Effector CD4-positive, alpha-beta T cell (primary cell): ENCODE measurements at regions not wholly inside any gene's neighbourhood (a gene's known extent, or its start where the extent isn't known, plus 50 kb on each side); places are given as distances from the start of the nearest gene placed in this dataset.

Experiments used
- DNase-seq: peaks from one replicate; pipeline ENCODE4 v3.0.0-alpha.2; 2020

DNA sequence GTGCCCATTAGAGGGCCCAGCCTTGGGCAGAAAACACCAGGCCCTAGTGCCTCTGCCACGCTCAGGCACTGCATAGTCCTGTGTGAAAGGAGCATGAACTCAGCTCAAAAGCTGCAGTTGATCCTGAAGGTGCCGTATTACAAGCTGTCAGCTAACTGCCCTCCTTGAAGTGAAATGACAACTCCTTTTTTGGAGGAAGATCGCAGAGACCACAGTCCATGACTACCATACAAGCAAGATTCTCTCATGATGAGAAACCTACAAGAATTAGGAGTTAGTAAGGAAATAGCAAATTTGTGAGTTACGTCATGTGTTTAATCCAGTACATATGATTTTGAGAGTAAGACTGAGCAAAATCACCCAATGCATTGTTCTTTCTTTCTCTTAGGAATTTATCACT, 513.9 kb upstream of the NR2F2 start:
- DNase-seq: no peak

GRCh38 chr15:95822961-95823360, 507.5 kb upstream of the NR2F2 start:
- DNase-seq: no peak

- DNase-seq: no peak
Observed at GRCh38 chr15:95825208-95825607, 505.3 kb upstream of the NR2F2 start.

DNA sequence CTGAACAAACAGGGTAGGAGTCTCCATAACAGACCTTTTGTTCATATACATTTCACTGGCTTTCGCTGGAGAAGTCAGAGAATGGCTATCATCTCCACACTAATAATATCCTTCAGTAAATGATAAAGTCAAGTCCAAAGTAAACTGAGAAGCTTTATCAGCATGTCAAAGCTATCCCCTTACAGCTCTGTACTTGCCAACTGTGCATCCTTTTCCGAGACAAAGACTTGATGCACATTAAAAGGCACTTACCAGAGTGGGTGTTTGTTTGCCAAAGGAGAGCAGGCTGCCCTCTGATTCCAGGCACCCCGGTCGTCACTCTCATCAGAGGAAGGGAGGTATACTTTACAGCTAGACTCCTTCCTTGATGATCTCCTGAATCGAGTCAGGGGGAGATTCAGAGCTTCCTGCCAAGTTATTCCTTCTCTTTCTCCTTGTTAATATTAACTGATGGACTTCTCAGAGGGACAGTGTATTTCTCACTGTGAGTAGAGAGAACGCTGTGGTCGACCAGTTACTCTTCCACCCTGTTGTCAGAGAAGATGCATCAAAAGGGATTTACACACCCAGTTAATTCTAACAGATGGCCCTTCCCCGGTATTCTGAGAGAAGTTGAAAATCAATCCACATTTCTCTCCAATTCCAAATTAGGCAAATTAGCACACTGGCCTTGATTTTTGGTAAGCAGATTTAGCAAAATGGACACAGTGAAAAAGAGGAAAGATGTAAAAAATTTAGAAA, 504.7 kb upstream of the NR2F2 start:
- no peak for DNase-seq

- DNase-seq: no peak
Observed at GRCh38 chr15:95826412-95827195, 503.9 kb upstream of the NR2F2 start.

- no peak for DNase-seq
Observed at GRCh38 chr15:95829062-95829461, 501.4 kb upstream of the NR2F2 start.

GRCh38 chr15:95830281-95830680, 500.2 kb upstream of the NR2F2 start:
- no peak for DNase-seq

GRCh38 chr15:95832668-95833067, 497.8 kb upstream of the NR2F2 start:
- no peak for DNase-seq

- no peak for DNase-seq
Observed at GRCh38 chr15:95834028-95834804, 496.3 kb upstream of the NR2F2 start.

DNA sequence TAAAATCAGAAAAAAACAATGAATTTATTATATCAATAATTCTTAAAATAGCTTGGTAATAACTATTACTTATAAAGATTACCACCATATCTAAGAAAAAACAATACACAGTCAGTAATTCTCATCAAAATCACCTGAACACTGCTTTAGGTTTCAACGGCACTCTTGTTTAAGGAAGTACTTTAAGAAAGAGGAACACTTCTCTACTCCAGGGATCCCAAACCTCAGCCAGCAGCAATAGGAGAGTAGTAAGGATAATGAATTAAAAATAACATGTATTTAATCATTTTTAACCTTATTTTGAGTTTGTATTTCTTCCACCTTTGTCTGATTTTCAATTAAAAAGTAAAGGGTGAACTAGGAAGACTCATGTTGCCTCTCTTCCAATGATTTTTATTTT, 494.0 kb upstream of the NR2F2 start:
- no peak for DNase-seq

DNA sequence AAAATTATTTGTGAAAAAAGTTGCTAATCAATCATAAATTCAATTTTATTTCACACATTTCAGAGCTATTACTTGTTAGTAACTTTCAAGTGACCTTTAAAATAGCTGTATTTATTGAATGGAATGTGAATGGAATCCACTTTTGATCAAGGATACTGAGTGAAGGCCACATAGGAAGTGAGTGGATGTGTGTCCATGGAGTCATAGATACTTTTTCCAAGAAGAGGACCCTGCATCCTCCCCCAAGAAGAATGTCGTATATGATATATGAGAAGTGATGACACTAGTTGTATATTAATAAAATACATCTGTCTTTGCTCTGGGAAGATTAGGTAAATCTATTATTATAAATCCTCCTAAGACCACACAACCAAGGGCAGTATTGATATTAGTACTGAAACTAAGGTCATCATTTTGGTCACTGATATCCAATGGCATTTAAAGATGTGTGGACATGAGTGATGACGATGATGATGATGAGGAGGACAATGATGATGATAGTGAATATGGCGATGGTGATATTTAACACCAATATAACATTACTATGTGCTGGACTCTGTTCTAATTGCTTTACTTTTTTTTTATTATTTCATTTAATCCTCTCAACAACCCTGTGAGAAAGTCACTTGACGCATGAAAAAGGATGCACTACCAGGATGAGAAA, 493.0 kb upstream of the NR2F2 start:
- no peak for DNase-seq

DNA sequence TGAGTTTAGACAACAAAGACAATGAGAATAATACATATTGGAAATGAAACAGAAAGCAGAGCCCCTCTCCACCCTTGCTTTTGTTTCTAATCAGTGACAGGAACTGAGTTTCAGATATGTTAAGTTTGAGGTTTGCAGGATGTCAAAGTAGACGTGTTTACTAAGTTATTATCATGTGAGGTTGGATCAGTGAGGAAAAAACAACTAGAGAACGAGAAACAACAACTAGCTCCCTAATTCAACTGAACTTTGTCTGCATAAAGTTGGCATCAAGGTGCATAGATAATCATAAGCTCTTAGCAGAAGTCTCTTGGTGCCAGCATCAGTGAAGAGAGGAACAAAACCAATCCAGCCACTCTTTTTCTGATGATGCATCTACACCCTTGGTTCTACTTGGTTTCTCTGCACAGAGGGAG, 491.1 kb upstream of the NR2F2 start:
- DNase-seq: no peak

- no peak for DNase-seq
Observed at GRCh38 chr15:95840004-95840403, 490.5 kb upstream of the NR2F2 start.

- DNase-seq: no peak
Observed at GRCh38 chr15:95840855-95841254, 489.6 kb upstream of the NR2F2 start.

DNA sequence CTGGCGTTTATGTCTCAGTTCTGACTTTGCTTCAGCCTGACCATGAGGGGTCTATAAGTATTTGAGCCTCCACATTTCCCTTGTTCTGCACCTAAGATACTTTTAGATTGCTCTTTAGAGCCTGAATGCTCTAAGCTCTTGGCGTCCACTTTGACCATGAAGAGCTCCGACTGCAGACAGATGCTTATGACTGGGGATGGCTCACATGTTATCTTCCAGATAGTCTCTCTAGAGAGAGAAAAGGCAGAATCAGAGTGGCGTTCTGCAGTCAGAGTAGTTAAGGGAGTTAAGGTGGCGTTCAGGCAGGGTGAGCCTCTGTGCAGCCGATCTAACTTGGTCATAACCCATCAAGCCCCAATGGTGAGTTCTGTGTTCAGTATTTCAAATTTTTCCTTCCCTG, 487.9 kb upstream of the NR2F2 start:
- no peak for DNase-seq

- DNase-seq: no peak
Observed at GRCh38 chr15:95843241-95843910, 487.1 kb upstream of the NR2F2 start.

DNA sequence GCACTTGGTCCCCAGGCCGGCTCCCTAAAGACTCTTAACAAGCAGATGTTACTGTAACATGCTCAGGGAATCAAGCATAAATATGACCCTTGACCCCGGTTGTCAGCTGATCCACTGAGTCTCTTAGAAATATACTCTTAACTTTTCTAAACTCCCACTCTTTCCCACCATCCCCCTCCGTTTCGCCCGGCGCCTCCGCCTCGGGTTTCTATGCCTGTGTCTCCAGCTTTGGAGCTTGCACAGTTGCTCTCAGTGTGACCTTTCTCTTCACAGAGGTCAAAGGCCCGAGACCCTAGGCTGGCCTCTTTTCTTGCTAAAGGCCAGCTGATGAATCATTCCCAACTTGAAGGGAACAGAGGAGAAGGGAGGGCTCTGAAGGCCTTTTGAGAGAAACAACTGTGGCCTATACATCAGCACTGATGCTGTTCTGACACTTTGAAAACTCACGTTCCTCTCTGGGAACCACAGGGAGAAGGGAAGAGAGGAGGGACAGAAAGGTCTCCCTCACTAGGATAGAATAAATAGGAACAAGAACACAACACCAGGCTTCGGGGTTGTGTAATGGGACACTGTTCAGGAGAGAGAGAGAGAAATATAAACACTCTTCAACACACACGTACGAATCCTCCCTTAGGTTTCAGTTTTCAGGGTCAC, 484.5 kb upstream of the NR2F2 start:
- DNase-seq: no peak

DNA sequence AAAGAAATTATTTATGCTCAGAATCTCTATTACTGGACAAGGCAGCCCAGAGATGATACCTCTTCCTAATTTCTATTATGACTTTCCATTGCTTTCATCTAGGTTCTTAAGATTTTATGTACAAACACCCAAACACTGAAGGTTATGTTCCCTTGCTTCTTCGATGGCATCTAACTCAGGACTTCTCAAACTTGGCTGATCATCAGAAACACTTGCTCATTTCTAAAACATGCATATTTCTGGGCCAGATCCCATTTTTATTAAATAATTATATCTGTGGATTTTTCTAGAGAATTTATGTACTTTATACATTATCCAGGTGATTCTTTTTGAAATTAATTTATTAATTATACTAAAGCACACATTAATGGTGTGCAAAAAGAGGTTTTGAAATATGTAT, 482.4 kb upstream of the NR2F2 start:
- no peak for DNase-seq

DNA sequence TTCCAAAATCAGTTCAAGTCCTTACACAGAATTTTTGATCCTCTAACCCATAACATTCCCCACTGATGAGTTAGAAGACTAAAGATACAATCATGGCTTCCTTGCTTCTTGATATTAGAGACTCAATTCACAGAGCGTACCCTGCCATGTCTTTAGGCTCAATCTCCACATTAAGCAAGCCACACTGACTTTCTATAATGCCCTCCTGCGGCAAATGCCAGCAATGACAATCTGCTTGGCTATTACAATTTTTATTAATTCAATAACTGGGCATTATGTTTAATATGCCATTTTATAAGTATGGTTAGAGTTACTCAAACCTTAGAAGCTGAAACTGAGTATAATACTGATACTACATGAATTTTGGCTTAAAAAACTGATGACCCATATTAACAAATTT, 479.7 kb upstream of the NR2F2 start:
- DNase-seq: no peak

- DNase-seq: no peak
Observed at GRCh38 chr15:95853350-95853749, 477.1 kb upstream of the NR2F2 start.

DNA sequence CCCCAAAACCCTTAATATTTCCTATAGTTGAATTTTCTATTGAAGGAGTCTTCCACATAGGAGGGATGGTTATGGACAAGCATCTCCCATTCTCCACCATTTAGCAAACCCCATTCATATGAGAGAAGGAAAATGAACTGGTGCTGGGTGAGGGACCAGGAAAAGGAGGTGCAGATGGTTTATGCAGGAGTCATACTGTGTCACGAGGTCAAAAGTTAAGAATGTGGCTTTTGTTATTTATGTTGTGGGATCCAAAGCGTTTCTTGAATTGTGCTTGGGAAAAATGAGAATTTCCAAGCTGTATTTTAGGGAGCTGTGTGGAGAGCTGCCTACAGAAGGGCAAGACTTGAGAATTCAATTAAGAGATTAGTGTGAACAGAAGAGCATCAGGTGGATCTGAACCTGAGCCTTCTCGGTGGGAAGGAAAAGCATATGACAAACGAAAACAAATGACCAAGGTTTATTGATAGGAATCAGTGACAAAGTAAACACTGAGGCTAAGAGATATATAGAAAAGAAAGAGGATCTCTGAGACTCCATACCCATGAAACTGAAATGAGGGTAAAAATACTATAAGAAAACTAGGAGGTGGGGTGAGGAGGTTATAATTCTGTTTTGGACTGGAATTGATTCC, 473.3 kb upstream of the NR2F2 start:
- no peak for DNase-seq
